Activated T-helper 2 cell treated with anti-CD3 and anti-CD28 coated beads, Interferon-gamma antibody, Interleukin-2, Interleukin-4, amounts not matched to agents 10 μg/mL and 5 μg/mL and 100 μg/mL, durations not matched to agents 14 hours and 24 hours and 36 hours (primary cell): ENCODE measurements at regions not wholly inside any gene's neighbourhood (a gene's known extent, or its start where the extent isn't known, plus 50 kb on each side); places are given as distances from the start of the nearest gene placed in this dataset.

Source experiments
- DNase-seq: peaks from one replicate; pipeline ENCODE4 v3.0.0; 2021; ENCODE audit warnings: low spot score
- H3K27ac Mint-ChIP-seq: one replicate; pipeline ENCODE4 v1.8.0; 2021; ENCODE audit warnings: mixed read lengths
- H3K27me3 Mint-ChIP-seq: one replicate; pipeline ENCODE4 v1.8.0; 2021; ENCODE audit warnings: low read depth, mixed read lengths
- H3K36me3 Mint-ChIP-seq: one replicate; pipeline ENCODE4 v1.8.0; 2021; ENCODE audit warnings: low read depth, mixed read lengths
- H3K4me1 Mint-ChIP-seq: one replicate; pipeline ENCODE4 v1.8.0; 2021; ENCODE audit warnings: low read depth, mixed read lengths
- H3K4me3 Mint-ChIP-seq: one replicate; pipeline ENCODE4 v1.8.0; 2021; ENCODE audit warnings: low read depth, mild to moderate bottlenecking, moderate library complexity, mixed read lengths
- H3K9me3 Mint-ChIP-seq: one replicate; pipeline ENCODE4 v1.8.0; 2021; ENCODE audit warnings: mixed read lengths
- intact Hi-C: fragments of 100-400 bp; cut with micrococcal nuclease; formaldehyde crosslinking; loops from one replicate; pipeline ENCODE4 v1.15.1; 2023

GRCh38 chr12:90331821-90332220 is 623.2 kb downstream of the CCER1 start:
- Mint-ChIP-seq H3K9me3 (no peaks in the 10 kb centered on the region), H3K27me3 (no peaks in the 10 kb centered on the region), H3K4me3 (no peak overlapping the region), H3K27ac (no peak overlapping the region), H3K4me1 (no peaks in the 10 kb centered on the region), H3K36me3 (no peaks in the 10 kb centered on the region)
- DNase-seq: no peak
- intact Hi-C loops: no loop called here

DNA sequence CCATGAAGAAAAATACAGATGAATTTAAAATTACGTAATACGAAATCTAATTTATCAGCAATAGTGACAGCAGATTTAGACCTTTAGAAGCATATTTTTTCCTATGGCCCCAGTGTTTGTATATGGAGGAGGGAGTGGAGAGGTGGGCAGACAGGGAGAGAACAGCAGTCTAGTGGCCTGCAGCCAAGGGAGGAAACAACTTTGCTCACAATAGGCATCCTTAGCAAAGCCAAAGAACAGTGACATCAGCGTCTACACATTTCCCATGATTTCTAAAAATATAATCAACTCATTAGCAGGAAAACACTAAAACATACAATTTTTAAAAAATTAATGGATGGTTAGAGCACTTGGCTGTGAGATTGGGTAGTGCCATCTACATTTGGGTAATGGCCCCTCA is 622.6 kb upstream of the ATP2B1 start:
- Mint-ChIP-seq H3K27ac (no peak overlapping the region), H3K4me1 (no peaks in the 10 kb centered on the region), H3K4me3 (no peak overlapping the region), H3K27me3 (no peaks in the 10 kb centered on the region), H3K36me3 (no peaks in the 10 kb centered on the region), H3K9me3 (no peaks in the 10 kb centered on the region)
- intact Hi-C loops: no loop called here
- DNase-seq: no peak

DNA sequence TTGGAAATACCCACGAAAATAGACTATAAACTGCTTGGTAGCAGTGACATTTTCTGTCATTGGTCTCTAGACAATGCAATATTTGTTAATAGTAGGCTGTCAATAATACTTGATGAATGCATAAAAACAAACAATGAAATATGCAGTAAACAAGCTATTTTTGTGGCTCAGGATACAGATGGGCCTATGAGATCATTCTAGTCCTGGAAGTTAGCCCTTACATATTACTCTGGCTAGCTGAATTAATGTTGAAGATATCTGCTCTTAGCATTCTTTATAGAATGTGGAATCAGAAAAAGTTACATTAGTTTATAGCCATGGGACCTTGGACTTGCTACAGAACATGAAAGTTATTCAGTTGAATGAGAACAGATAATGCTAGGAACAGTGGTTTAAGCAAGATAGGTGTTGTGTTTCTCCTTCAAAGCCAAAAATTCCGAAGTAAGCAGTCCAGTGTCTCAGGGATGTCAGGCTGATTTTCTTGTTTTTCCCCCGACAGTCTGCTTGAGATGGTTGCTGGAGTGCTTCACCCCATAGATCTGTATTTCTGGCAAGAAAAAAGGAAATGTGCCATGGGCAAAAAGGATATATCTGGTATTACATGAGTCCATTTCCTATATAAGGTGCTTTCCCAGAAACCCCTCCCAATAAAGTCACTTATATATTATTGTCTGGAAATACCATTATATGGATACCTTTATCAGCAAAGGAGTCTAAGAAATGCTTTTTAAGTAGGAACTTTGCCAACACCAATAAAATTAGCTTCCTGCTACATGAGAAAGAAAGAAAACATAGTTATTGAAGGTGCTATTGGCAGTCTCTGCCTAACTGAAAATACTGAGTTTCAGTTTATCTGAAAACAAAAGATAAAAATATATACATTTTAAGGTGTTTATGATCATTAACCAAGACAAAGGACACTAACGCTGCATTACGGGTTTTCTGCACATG is 619.4 kb upstream of the ATP2B1 start:
- no peak overlapping the region for H3K27ac Mint-ChIP-seq
- no peak for DNase-seq
- H3K27me3 Mint-ChIP-seq: no peaks in the 10 kb centered on the region
- intact Hi-C loops: no loop called here
- no peaks in the 10 kb centered on the region for H3K9me3 Mint-ChIP-seq
- no peaks in the 10 kb centered on the region for H3K36me3 Mint-ChIP-seq
- H3K4me1 Mint-ChIP-seq: no peaks in the 10 kb centered on the region
- no peak overlapping the region for H3K4me3 Mint-ChIP-seq

DNA sequence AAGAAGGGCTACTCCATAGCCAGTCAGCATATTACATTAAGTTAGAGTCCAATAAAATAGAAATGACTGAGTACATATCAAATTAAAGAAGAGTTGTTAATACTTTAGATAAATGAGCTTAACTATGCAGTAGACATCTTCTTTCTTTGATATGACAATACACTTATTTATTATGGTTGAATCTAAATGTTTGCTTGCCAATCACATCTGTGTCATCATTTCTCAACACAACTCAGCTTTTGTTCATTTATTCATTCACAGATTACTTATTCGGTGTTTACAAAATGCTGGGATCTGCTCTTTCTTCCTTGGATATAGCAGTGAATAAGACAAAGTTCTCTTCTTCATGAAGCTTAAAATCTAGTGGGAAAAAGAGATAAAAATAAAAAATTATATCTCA is 614.6 kb upstream of the ATP2B1 start:
- no peaks in the 10 kb centered on the region for H3K36me3 Mint-ChIP-seq
- intact Hi-C loops: no loop called here

DNA sequence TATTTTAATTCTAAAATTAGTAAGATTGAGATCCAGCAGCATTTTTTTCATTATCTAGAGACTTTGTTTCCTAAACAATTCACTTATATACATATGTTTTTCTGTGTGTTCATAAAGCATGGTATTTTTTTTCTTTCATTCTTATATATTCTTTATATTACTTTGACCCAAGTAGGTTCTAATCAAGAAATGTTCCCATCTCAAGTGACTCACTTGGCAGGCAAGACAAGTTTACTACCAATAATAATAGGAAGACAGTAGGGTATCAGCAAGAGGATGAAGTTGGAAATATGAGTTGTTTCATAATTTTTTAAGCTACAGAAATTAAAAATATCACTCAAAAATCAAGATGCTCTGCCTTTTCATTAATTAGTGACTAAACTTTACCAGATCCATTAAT is 613.4 kb upstream of the ATP2B1 start:
- no peak overlapping the region for H3K27ac Mint-ChIP-seq
- H3K9me3 Mint-ChIP-seq: no peaks in the 10 kb centered on the region
- no peaks in the 10 kb centered on the region for H3K36me3 Mint-ChIP-seq
- no peaks in the 10 kb centered on the region for H3K4me1 Mint-ChIP-seq
- intact Hi-C loops: no loop called here
- no peak for DNase-seq
- no peak overlapping the region for H3K4me3 Mint-ChIP-seq
- no peaks in the 10 kb centered on the region for H3K27me3 Mint-ChIP-seq

More for the DNA sequence above, 614.6 kb upstream of the ATP2B1 start:
- Mint-ChIP-seq H3K4me1 (no peaks in the 10 kb centered on the region), H3K4me3 (no peak overlapping the region), H3K9me3 (no peaks in the 10 kb centered on the region), H3K27me3 (no peaks in the 10 kb centered on the region), H3K27ac (no peak overlapping the region)
- no peak for DNase-seq

- H3K4me1 Mint-ChIP-seq: no peaks in the 10 kb centered on the region
- no peaks in the 10 kb centered on the region for H3K9me3 Mint-ChIP-seq
- H3K27me3 Mint-ChIP-seq: no peaks in the 10 kb centered on the region
- H3K4me3 Mint-ChIP-seq: no peak overlapping the region
- no peak overlapping the region for H3K27ac Mint-ChIP-seq
- no peaks in the 10 kb centered on the region for H3K36me3 Mint-ChIP-seq
- intact Hi-C loops: no loop called here
- no peak for DNase-seq
Measured at GRCh38 chr12:90321369-90321768, 612.7 kb upstream of the ATP2B1 start.

- intact Hi-C loops: no loop called here
- no peaks in the 10 kb centered on the region for H3K36me3 Mint-ChIP-seq
Measured at GRCh38 chr12:90311561-90311960, 602.9 kb upstream of the ATP2B1 start.

DNA sequence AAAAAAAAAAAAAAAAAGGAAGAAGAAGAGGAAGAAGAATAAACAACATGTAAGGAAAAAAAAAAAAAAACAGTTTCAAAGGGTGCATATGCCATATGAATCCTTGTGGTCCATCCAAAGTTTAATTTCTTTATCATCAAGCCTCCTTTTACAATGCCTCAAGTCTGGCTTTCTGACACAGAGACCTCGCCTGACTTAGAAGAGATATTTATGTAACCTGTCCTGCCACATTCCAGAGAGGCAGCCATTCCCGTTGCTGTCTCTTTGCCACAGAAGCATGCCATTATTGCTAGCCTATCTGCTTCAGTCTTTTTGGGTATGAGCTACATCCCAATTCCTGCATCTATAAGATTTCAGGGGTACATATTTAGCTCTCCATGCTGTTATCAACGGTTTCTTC is 596.7 kb upstream of the ATP2B1 start:
- Mint-ChIP-seq H3K4me3 (no peak overlapping the region), H3K9me3 (no peaks in the 10 kb centered on the region), H3K27ac (no peak overlapping the region), H3K4me1 (no peaks in the 10 kb centered on the region), H3K27me3 (peaks cover 10% of the 10 kb centered on the region), H3K36me3 (no peaks in the 10 kb centered on the region)
- no peak for DNase-seq
- intact Hi-C loops: no loop called here

More at GRCh38 chr12:90311561-90311960, 602.9 kb upstream of the ATP2B1 start:
- Mint-ChIP-seq H3K4me3 (no peak overlapping the region), H3K27ac (no peak overlapping the region), H3K4me1 (no peaks in the 10 kb centered on the region), H3K9me3 (no peaks in the 10 kb centered on the region), H3K27me3 (no peaks in the 10 kb centered on the region)
- no peak for DNase-seq

DNA sequence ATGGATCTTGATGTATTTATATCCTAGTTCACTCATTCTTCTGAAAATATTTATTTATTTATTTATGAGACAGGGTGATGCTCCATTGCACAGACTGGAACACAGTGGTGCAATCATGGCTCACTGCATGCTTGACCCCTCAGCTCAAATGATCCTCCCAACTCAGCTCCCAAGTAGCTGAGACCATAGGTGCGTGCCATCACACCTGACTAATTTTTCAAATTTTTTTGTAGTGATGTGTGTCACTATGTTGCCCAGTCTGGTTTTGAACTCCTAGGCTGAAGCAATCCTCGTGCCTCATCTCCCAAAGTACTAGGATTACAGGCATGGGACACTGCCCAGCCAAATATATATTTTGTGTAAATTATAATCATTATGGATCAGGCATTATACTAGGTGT is 595.6 kb upstream of the ATP2B1 start:
- DNase-seq: no peak
- intact Hi-C loops: no loop called here
- no peaks in the 10 kb centered on the region for H3K36me3 Mint-ChIP-seq
- H3K9me3 Mint-ChIP-seq: no peaks in the 10 kb centered on the region
- H3K4me1 Mint-ChIP-seq: peaks cover 6% of the 10 kb centered on the region
- no peak overlapping the region for H3K4me3 Mint-ChIP-seq
- no peak overlapping the region for H3K27ac Mint-ChIP-seq
- H3K27me3 Mint-ChIP-seq: peaks cover 12% of the 10 kb centered on the region

DNA sequence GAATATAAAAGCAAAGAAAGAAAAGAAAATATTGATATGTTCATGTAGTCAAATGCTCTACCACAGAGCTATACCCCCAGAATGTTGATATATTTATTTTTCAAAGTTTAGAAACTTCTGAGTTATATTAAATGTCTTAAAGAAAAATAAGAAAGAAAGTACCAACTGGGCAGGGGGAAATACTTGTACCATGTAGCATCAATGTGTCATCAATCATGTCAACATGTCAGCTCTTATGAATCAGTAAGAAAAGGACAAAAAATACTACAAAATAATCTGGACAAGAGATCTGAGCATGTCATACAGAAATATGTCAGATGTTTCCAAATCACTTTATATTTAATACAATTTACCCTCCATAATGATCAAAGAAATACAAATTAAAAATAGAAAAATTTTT is 595.1 kb upstream of the ATP2B1 start:
- Mint-ChIP-seq H3K4me3 (no peak overlapping the region), H3K4me1 (peaks cover 10% of the 10 kb centered on the region), H3K27me3 (peaks cover 12% of the 10 kb centered on the region), H3K27ac (no peak overlapping the region), H3K36me3 (no peaks in the 10 kb centered on the region), H3K9me3 (no peaks in the 10 kb centered on the region)
- intact Hi-C loops: no loop called here
- no peak for DNase-seq

DNA sequence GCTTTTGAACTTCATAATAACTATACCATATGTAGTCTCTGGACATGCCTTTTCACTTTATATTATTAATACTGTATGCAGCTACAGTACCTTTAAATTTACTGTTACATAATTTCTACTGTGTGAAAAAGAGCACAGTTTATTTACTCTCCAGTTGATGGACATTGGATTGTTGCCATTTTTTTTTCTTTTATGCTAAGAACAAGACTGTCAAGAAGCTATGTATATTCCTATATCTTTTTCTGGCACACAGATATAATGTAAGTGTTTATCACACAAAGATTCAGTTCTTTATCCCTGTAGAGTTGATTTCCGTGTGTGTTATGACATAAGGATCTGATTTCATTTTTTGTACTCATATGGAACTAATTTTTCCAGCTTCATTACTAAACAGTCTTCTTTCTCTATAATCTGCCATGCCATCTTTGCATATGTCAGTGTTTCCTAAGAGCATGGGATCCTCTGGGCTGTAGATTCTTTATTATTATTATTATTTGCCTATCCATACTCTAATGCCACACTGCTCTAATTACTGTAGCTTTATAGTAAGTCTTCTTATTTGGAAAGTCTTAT is 593.0 kb upstream of the ATP2B1 start:
- DNase-seq: no peak
- Mint-ChIP-seq H3K9me3 (no peaks in the 10 kb centered on the region), H3K36me3 (no peaks in the 10 kb centered on the region), H3K27ac (no peak overlapping the region), H3K27me3 (peaks cover 20% of the 10 kb centered on the region), H3K4me1 (peaks cover 17% of the 10 kb centered on the region), H3K4me3 (no peak overlapping the region)
- intact Hi-C loops: no loop called here

GRCh38 chr12:90301095-90301494 is 592.5 kb upstream of the ATP2B1 start:
- intact Hi-C loops: no loop called here
- H3K36me3 Mint-ChIP-seq: no peaks in the 10 kb centered on the region
- H3K27me3 Mint-ChIP-seq: peaks cover 20% of the 10 kb centered on the region
- no peaks in the 10 kb centered on the region for H3K9me3 Mint-ChIP-seq
- peaks cover 17% of the 10 kb centered on the region for H3K4me1 Mint-ChIP-seq
- no peak overlapping the region for H3K27ac Mint-ChIP-seq
- DNase-seq: no peak
- no peak overlapping the region for H3K4me3 Mint-ChIP-seq

- no peak overlapping the region for H3K27ac Mint-ChIP-seq
- intact Hi-C loops: no loop called here
- no peak for DNase-seq
- peaks cover 25% of the 10 kb centered on the region for H3K27me3 Mint-ChIP-seq
- no peaks in the 10 kb centered on the region for H3K9me3 Mint-ChIP-seq
- peaks cover 17% of the 10 kb centered on the region for H3K4me1 Mint-ChIP-seq
- no peaks in the 10 kb centered on the region for H3K36me3 Mint-ChIP-seq
- peak overlapping the region; percentile 59 for H3K4me3 Mint-ChIP-seq
Measured at GRCh38 chr12:90299666-90300065, 591.0 kb upstream of the ATP2B1 start.
